Neural crest cell (in vitro differentiated cells): ENCODE measurements at regions not wholly inside any gene's neighbourhood (a gene's known extent, or its start where the extent isn't known, plus 50 kb on each side); places are given as distances from the start of the nearest gene placed in this dataset.

ENCODE experiments used
- DNase-seq: peaks from one replicate; pipeline ENCODE4 v3.0.0; 2021; ENCODE audit warnings: low read depth, mixed read lengths, low spot score
- H3K27ac Mint-ChIP-seq: one replicate; pipeline ENCODE4 v1.8.0; 2021; ENCODE audit warnings: mild to moderate bottlenecking, mixed read lengths; ENCODE audit not compliant: unreplicated experiment
- H3K27me3 Mint-ChIP-seq: 2 replicates; pipeline ENCODE4 v1.8.0; 2021; ENCODE audit warnings: low read depth, mild to moderate bottlenecking, mixed read lengths
- H3K36me3 Mint-ChIP-seq: 2 replicates; pipeline ENCODE4 v1.8.0; 2021; ENCODE audit warnings: low read depth, mild to moderate bottlenecking, mixed read lengths
- H3K4me1 Mint-ChIP-seq: 2 replicates; pipeline ENCODE4 v1.8.0; 2021; ENCODE audit warnings: mixed read lengths
- H3K4me3 Mint-ChIP-seq: one replicate; pipeline ENCODE4 v1.8.0; 2021; ENCODE audit warnings: mild to moderate bottlenecking, mixed read lengths
- H3K9me3 Mint-ChIP-seq: 2 replicates; pipeline ENCODE4 v1.8.0; 2021; ENCODE audit warnings: mixed read lengths
- TF ChIP-seq, protein P1 (sequence below): fragments of 200-600 bp; sonication (generic); conservative IDR thresholded peaks from 2 replicates; pipeline ENCODE4 v1.5.0; 2021; ENCODE audit warnings: antibody characterized with exemption, mild to moderate bottlenecking

DNA sequence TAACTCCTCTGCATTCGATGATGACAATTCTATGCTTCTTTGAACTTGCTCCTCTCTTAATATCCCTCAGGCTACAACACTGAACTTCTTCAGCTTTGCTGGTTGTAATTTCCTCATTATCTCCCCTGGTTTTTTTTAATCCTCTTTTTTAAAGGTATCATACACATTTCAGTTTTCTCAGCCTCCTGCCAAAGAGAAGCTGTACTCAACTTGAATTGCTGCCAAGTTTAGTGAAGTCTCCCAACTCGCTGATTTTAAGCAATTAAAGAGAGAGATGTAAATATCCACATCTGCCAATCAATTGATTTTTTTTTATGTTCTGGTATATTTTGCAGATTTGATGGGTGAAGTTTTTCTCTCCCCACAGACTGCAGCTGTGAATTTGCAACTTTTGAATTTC, 817.8 kb downstream of the GALC start:
- TF ChIP-seq, protein P1, sequence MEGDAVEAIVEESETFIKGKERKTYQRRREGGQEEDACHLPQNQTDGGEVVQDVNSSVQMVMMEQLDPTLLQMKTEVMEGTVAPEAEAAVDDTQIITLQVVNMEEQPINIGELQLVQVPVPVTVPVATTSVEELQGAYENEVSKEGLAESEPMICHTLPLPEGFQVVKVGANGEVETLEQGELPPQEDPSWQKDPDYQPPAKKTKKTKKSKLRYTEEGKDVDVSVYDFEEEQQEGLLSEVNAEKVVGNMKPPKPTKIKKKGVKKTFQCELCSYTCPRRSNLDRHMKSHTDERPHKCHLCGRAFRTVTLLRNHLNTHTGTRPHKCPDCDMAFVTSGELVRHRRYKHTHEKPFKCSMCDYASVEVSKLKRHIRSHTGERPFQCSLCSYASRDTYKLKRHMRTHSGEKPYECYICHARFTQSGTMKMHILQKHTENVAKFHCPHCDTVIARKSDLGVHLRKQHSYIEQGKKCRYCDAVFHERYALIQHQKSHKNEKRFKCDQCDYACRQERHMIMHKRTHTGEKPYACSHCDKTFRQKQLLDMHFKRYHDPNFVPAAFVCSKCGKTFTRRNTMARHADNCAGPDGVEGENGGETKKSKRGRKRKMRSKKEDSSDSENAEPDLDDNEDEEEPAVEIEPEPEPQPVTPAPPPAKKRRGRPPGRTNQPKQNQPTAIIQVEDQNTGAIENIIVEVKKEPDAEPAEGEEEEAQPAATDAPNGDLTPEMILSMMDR: no peak
- Mint-ChIP-seq H3K27ac (no peak overlapping the region), H3K36me3 (no peaks in the 10 kb centered on the region), H3K4me3 (no peak overlapping the region), H3K9me3 (no peaks in the 10 kb centered on the region), H3K27me3 (no peaks in the 10 kb centered on the region), H3K4me1 (no peaks in the 10 kb centered on the region)
- DNase-seq: no peak

DNA sequence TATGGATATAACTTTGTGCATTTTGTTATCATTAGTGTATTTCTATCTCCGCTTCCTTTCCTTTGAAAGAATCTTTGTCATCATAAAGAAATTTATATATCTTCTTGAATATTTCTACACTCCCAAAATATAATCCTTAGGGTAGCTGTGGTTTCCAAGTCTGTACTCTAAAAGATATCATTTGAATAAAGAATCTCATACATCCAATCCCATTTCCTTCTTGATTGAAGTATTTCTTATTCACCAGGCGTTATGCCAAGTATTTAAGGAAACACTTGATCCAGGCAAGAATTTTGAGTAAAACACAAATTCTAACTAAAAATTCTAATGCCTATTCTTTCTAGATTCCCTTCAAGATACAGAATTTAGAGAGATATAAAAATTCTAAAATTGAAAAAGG, 821.8 kb downstream of the GALC start:
- Mint-ChIP-seq H3K27me3 (no peaks in the 10 kb centered on the region), H3K4me1 (no peaks in the 10 kb centered on the region), H3K27ac (no peak overlapping the region), H3K36me3 (no peaks in the 10 kb centered on the region), H3K4me3 (no peak overlapping the region), H3K9me3 (peaks cover 3% of the 10 kb centered on the region)
- TF ChIP-seq, protein P1: no peak
- DNase-seq: no peak

DNA sequence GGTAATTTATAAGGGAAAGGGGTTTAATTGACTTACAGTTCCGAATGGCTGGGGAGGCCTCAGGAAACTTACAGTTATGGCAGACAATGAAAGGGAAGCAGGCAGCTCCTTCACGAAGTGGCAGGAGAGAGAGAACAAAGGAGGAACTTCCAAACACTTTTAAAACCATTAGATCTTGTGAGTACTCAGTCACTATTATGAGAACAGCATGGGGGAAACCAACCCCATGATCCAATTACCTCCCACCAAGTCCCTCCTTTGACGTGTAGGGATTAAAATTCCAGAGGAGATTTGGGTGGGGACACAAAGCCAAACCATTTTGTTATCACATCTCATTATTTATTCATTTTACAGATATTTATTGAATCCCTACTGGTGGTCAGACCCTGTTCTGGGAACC, 822.8 kb downstream of the GALC start:
- Mint-ChIP-seq H3K9me3 (peaks cover 3% of the 10 kb centered on the region), H3K4me1 (no peaks in the 10 kb centered on the region), H3K36me3 (no peaks in the 10 kb centered on the region), H3K4me3 (no peak overlapping the region), H3K27ac (no peak overlapping the region), H3K27me3 (no peaks in the 10 kb centered on the region)
- DNase-seq: no peak
- TF ChIP-seq, protein P1: no peak

DNA sequence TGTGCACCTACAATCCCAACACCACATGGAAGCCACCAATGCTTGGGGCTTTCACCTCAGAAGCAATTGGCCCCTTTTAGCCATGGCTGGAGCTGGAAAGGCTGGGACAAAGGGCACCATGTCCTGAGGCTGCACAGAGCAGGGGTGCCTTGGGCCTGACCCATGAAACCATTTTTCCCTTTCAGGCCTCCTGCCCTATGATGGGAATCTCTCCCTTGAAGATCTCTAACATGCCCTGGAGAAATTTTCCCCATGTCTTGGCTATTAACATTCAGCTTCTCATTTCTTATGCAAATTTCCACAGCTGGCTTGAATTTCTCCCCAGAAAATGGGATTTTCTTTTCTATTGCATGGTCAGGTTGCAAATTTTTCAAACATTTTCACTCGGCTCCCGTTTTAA, 823.6 kb downstream of the GALC start:
- peaks cover 3% of the 10 kb centered on the region for H3K9me3 Mint-ChIP-seq
- no peaks in the 10 kb centered on the region for H3K4me1 Mint-ChIP-seq
- H3K27me3 Mint-ChIP-seq: no peaks in the 10 kb centered on the region
- DNase-seq: no peak
- no peak overlapping the region for H3K4me3 Mint-ChIP-seq
- H3K36me3 Mint-ChIP-seq: no peaks in the 10 kb centered on the region
- no peak overlapping the region for H3K27ac Mint-ChIP-seq
- TF ChIP-seq, protein P1: no peak

DNA sequence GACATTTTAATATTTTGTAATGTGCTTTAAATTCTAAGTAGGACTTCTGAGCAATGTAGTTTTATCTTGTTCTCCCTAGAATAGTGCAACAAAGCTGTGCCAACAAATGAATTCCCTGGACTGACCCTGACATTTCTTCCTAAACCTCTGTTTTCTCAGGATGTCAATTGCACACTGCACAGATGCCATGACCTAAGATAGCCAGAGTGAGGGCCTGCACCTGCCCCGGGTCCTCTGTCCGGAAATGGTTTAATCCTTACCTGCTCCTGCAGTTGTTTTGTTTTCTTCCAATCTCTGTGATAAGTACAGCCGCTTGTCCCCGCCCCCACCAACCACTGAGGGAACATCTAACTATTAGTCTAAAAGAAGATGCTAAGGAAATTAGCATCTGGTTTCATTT, 831.5 kb downstream of the GALC start:
- DNase-seq: no peak
- TF ChIP-seq, protein P1: no peak
- Mint-ChIP-seq H3K27me3 (no peaks in the 10 kb centered on the region), H3K36me3 (no peaks in the 10 kb centered on the region), H3K4me1 (no peaks in the 10 kb centered on the region), H3K9me3 (peaks cover 3% of the 10 kb centered on the region), H3K27ac (peak overlapping the region; percentile 62), H3K4me3 (no peak overlapping the region)

DNA sequence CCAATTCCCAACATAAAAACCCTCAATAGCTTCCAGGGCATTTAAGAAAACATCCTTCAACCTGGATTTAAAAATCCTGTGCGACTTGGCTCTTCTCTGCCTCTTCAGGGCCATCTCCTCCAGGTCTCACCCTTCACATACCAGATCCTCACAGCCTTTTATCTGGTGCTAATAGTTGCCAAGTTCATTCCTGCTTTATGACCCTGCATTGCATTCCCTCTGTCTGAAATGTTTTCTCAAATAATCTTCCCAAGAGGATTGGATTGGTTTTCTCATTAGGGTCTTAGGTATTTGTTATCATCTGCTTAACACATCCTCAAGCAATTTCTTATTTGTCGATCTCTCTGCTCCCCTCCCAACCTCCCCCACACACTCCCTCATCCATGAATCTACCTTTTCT, 832.0 kb downstream of the GALC start:
- no peak for DNase-seq
- no peaks in the 10 kb centered on the region for H3K4me1 Mint-ChIP-seq
- no peaks in the 10 kb centered on the region for H3K27me3 Mint-ChIP-seq
- no peak overlapping the region for H3K4me3 Mint-ChIP-seq
- TF ChIP-seq, protein P1: no peak
- no peak overlapping the region for H3K27ac Mint-ChIP-seq
- no peaks in the 10 kb centered on the region for H3K36me3 Mint-ChIP-seq
- peaks cover 3% of the 10 kb centered on the region for H3K9me3 Mint-ChIP-seq
